Sigmoid colon (tissue), 3 donors: ENCODE measurements at regions not wholly inside any gene's neighbourhood (a gene's known extent, or its start where the extent isn't known, plus 50 kb on each side); places are given as distances from the start of the nearest gene placed in this dataset.

Experiments used
- CTCF ChIP-seq, 4 experiments: fragments of 450-650 bp in 3 of 4; fragments of 200-600 bp in 1 of 4; IDR thresholded peaks; one replicate each; pipeline ENCODE4 v1.5.1; 2016 to 2019; ENCODE audit warnings: antibody characterized with exemption in 4 of 4, mild to moderate bottlenecking in 3 of 4, moderate library complexity in 2 of 4
- POLR2A ChIP-seq, 2 donors: fragments of 450-650 bp; IDR thresholded peaks; one replicate each; pipeline ENCODE4 v1.6.1; 2016; ENCODE audit warnings: antibody characterized with exemption in 2 of 2, mild to moderate bottlenecking in 2 of 2, moderate library complexity in 2 of 2

DNA sequence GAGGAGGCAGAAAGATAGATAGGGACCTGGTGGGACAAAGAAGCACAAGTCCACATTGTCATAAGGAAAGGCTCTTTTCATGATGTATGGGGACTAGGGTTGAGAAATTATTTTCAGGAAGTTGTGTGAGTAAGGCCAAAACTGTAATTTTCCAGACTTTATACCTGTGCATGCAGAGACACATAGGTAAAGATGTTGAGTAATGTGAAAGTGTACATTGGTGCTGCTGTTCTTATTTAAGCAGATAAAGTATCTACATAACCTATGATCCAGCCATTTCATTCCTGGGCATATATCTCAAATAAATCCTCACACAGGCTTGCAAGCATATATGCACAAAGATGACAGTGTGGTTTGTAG, 332.2 kb downstream of the DUSP6 start:
- no peak for TF ChIP-seq POLR2A (IDR thresholded peaks at IDR 0.05)
- no peak for TF ChIP-seq CTCF (IDR thresholded peaks at IDR 0.05)
